HG03196 (cell line): ENCODE measurements at regions not wholly inside any gene's neighbourhood (a gene's known extent, or its start where the extent isn't known, plus 50 kb on each side); places are given as distances from the start of the nearest gene placed in this dataset.

Experiments
- ATAC-seq: cut with Tn5 transposase; IDR thresholded peaks from one replicate; pipeline ENCODE4 v1.9.1; 2021; ENCODE audit not compliant: unreplicated experiment

- no peak for ATAC-seq
These were observed 190.6 kb downstream of the MAF start for GRCh38 chr16:79409978-79410377.

- no peak for ATAC-seq
These were observed 192.2 kb downstream of the MAF start for GRCh38 chr16:79408355-79408754.

DNA sequence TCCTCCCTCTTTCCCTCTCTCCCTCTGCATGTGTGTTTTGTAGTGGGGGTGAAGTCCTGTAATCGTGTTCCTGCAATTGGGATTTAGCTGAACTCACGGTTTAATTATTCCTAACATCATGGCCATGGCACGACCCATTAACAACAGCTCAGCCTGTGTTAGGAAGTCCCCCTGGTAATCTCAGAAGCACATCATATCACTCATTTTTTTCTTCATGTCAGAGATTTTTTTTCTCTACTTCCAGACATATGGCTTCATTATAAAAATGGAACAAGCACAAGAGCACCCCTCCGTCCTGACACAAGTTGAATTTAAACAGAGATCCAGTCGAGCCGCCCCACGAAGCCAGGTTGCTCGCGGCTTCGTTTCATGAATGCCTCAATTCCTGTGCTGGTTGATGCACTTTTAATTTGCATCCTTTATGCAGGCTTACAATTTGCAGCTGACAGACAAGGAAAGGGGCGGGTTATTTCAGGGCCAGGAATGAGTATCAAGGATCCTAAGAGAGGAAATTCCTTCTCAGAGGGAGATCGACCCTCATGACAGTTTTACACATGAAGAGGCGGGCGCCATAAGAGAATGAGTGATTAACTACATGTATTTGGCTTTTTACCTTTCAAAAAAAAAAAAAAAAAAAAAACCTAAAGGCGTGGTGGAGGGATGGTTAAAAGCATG lies 192.9 kb downstream of the MAF start:
- no peak for ATAC-seq

DNA sequence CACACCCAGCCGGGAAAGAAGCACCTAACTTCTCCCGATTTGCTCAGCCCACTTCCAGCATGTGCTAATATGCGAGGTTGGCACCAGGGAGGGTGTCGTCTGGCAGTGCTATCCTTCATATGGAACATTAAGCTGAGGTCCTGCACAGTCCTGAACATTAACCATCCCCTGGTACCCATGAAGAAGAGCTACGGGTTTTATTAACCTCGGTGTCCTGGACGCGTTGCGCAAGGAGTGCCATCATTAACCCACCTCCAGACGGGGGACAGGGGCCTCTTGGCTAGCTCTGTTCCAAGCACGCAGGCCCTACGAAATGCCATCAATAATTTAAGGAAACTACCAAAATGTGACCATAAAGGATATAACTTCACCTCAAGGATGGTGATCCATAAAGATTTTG lies 193.5 kb downstream of the MAF start:
- ATAC-seq, result no peak

DNA sequence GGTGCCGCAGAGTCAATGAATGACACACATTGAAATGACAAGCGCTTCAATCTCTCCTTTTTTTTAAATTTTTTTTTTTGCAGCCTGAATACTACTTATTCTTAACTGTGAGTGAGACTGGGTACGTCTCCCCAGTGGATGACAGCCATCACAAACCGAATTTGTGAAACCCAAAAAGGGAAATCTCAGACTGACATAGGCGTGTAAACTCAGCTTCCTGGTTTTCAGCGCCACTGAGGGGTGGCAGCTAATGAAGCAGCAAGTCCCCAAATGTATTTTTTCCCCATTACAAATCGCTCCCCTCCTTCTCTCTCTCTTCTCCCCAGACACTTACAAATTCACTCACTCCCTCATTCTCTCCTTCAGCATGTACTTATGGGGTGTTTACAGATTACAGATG lies 196.0 kb downstream of the MAF start:
- ATAC-seq, result no peak

DNA sequence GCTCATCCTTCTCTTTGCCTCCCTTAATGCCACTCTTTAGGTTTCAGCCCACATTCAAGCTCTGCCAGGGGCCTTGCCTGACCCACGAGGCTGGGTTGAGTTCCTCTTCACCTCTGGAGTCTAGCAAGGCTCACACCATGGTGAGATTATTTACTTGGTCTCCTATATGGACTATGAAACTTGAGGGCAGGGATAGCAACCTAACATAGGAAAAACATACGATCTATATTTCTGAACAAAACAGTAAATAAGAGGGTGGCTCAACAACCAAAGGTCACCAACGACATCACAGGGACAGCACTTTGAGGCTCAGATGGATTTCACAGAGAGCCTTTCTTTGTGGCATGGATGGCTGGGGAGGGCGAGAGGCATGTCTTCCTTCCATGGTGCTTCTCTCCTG lies 197.0 kb downstream of the MAF start:
- ATAC-seq, result no peak

GRCh38 chr16:79402920-79403319 lies 197.6 kb downstream of the MAF start:
- ATAC-seq, result no peak

DNA sequence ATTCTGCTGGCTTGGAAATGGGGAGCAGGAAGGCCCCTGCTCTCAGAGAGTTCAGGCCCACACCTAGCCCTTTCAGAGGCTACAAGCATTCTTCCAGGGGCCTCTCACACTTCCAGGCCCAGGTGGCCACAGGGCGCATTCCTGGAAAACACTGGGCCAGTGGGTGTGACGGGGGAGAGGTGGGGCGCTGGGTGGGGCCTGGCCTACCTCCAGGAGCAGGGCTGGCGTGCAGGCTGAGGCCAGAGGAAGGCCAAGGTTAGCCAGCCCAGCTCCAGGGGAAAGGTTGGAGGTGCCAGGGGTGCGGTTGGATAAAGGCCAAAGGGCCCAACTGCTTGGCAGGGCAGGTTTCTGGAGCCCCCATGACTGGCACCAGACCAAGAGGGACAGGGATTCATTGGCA lies 198.2 kb downstream of the MAF start:
- no peak for ATAC-seq

DNA sequence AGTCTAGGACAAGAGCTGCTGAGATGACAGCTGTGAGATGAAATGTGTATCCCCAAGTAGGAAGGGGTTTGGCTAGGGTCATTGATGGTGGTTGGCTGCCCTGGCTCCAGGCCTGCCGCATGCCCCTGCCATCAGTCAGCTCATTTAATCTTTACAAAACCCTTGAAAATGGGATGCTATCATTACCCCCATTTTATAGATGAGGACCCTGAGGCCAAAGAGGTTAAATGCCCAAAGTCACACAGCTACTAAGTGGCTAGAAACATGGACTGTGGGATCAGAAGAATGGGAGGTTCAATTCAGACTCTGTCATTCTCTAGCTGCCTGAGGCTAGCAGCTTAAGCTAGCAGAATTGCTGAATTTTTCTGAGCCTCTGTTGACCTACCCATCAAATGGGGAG lies 198.8 kb downstream of the MAF start:
- no peak for ATAC-seq

DNA sequence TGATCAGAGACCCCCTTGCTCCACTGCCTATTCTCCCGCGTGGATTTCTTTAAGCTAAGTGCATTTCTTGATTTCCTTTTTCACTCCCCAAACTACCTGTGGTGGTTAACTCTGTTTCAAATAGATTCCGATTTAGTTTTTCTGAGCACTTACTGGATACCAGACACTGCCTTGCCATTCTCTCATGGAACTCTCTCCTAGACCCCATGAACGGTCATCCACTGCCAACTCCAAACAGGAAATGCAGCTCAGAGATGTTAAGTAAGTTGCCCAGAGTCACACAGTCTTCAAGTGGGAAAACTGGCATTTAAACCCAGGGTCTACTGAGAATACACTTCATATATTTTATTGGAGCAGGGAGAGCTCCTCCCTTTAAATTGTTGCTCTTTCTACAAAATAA lies 199.4 kb downstream of the MAF start:
- no peak for ATAC-seq

DNA sequence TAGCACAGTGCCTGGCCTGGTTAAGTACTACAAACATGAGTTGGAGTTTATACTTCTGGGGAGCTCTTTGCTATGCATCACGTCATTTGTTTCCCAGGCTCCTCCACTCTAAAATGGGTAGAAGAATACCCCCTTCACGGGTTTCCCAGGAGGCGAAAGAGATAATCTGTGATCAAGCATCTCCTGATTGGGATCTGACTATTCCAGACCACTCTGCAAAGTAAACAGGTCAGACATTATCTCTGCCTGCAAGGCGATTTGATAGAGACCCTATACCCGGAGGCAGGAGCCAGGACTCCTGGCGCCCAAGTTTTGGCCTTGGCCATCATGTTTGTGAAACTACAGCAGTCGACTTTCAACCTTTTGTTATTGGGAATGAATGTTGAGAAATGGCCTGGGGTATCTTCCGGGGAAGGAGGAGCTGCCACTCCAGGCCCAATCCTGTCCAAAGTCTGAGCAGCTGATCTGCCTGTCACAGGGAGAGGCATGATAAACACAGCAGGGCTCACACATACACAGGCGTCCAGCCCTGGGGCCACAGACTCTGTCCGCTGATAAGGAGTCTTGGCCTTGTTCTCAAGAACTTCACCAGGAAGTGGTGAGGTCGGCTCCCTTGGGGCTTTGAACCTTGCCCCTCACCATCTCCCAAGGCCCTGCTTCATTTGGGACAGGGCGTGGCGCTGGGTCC lies 199.9 kb downstream of the MAF start:
- ATAC-seq, result no peak

- no peak for ATAC-seq
These were observed 204.9 kb downstream of the MAF start for GRCh38 chr16:79395591-79395990.

GRCh38 chr16:79394206-79394605 lies 206.3 kb downstream of the MAF start:
- no peak for ATAC-seq

GRCh38 chr16:79393564-79393963 lies 207.0 kb downstream of the MAF start:
- no peak for ATAC-seq

DNA sequence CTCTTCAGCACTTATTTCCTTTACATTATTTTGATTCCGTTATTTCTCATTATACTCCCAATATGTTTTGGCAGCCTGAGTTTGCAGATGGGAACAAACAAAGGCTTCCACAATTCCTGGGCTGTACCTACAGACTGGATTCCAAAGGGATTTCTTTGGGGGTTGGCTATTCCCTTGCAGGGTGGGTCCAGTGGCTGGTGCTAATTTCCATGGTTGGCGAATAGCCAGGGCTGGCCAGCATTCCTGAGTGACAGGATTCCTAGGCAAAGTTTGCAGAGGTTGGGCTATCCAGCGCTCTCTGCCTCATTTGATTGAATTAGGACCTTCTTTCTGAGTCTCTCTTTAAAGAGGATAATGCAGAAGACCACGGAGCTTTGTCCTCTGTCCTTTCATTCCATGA lies 207.4 kb downstream of the MAF start:
- no peak for ATAC-seq

- ATAC-seq, result no peak
These were observed 208.5 kb downstream of the MAF start for GRCh38 chr16:79392081-79392480.

GRCh38 chr16:79391395-79391794 lies 209.1 kb downstream of the MAF start:
- no peak for ATAC-seq

DNA sequence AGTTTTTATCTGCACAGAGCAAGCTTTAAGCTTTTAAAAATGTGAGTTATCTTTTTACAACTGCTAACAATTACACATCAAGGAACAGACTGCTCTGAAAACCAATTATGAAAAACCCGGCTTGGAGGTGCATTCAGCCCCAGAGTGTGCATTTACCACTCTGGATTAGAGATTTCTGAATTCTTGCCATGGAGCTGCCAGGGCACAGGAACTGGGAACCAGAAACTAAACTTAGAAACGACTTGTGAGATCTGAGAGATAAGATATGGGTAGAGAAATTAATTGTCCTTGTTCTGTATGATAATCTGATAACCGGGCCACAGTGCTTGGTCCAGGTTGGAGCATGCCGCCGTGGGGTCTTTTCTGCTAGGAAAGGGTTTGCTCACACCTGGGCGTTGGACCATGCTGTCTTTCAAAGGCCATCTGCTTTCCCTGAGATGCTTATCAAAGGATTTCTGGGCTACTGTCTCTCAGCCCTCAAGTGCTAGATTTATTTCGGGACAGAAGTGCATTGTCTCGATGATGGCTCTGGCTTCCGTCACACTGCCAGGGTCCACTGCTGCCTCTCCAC lies 210.0 kb downstream of the MAF start:
- no peak for ATAC-seq

DNA sequence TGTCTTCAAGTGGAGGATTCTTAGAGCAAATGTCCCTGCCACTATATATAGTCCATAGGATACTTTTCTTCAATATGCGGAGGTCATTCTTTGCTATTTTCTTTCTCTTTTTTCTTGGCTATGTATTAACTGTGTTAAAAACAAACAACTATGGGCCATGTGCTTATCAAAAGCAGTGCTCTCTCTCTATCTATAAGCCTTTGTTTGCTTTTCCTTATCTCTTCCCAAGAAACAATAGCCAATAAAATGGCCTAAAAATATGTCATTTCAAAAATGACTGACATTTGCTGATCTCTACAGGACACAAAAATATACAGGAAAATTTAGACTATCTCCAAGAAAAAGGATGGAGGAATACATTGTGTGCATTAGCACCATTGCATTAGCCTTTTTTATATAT lies 212.1 kb downstream of the MAF start:
- ATAC-seq, result no peak

DNA sequence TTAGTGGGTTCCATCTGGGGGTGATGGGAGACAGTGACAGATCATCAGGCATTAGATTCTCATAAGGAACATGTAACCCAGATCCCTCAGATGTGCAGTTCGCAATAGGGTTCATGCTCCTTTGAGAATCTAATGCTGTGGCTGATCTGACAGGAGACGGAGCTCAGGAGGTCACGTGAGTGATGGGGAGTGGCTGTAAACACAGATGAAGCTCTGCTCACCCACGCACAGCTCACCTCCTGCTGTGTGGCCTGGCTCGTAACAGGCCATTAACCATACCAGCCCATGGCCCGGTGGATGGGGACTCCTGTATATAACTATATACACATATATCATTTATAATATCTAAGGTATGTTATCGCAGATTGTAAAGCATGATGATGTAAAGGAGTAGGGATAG lies 214.2 kb downstream of the MAF start:
- ATAC-seq, result no peak

GRCh38 chr16:79381603-79382042 lies 218.9 kb downstream of the MAF start:
- ATAC-seq, result no peak

GRCh38 chr16:79380995-79381602 lies 219.4 kb downstream of the MAF start:
- no peak for ATAC-seq
